Activated CD4-positive, alpha-beta memory T cell treated with anti-CD3 and anti-CD28 coated beads for 36 hours (primary cell): ENCODE measurements at regions not wholly inside any gene's neighbourhood (a gene's known extent, or its start where the extent isn't known, plus 50 kb on each side); places are given as distances from the start of the nearest gene placed in this dataset.
"Not testable (repeated sequence)": the region's sequence is repeated elsewhere in the genome, so short reads cannot be mapped to it uniquely, and the experiment has no call there.

Experiments
- CTCF ChIA-PET: fragments of 350-600 bp; sonication (Branson Sonifier 250); formaldehyde crosslinking; loops from one replicate; lab custom pipeline; 2021; ENCODE audit warnings: antibody characterized with exemption, inconsistent platforms; lab: Charles Lee
- POLR2A ChIA-PET: fragments of 350-600 bp; sonication (Branson Sonifier 250); formaldehyde crosslinking; loops from one replicate; lab custom pipeline; 2021; ENCODE audit warnings: antibody characterized with exemption; lab: Charles Lee
- DNase-seq: peaks from one replicate; pipeline ENCODE4 v3.0.0-alpha.2; 2020
- H3K27ac Mint-ChIP-seq: one replicate; pipeline ENCODE4 v1.8.0; 2021; ENCODE audit warnings: mixed read lengths
- H3K27me3 Mint-ChIP-seq: one replicate; pipeline ENCODE4 v1.8.0; 2021; ENCODE audit warnings: mixed read lengths
- H3K36me3 Mint-ChIP-seq: one replicate; pipeline ENCODE4 v1.8.0; 2021; ENCODE audit warnings: mixed read lengths
- H3K4me1 Mint-ChIP-seq: one replicate; pipeline ENCODE4 v1.8.0; 2021; ENCODE audit warnings: low read depth, mixed read lengths
- H3K4me3 Mint-ChIP-seq: one replicate; pipeline ENCODE4 v1.8.0; 2021; ENCODE audit warnings: mild to moderate bottlenecking, mixed read lengths
- H3K9me3 Mint-ChIP-seq: one replicate; pipeline ENCODE4 v1.8.0; 2021; ENCODE audit warnings: mixed read lengths
- intact Hi-C: fragments of 100-400 bp; cut with micrococcal nuclease; formaldehyde crosslinking; loops from one replicate; pipeline ENCODE4 v1.15.1; 2023

DNA sequence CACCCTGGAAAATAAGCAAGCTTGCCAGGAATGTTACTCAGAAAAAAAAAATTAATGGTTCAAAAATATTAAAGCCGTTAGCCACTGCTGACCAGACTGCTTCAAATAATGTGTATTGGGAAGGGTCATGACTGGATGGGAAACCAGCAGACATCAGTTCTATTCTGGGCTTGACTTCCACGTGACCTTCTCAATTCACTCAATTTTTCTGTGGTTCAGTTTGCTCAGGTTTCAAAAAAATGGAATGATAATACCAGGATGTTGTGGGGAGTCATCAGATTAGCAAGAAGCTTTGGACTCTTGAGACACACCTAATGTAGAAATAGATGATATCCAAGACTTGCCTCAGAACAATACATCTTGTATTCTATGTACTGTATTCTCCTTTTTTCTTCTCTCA, 541.9 kb upstream of the BOD1L1 start:
- no peak for DNase-seq
- Mint-ChIP-seq H3K36me3 (no peaks in the 10 kb centered on the region), H3K9me3 (no peaks in the 10 kb centered on the region), H3K27me3 (no peaks in the 10 kb centered on the region), H3K27ac (no peak overlapping the region), H3K4me1 (no peaks in the 10 kb centered on the region), H3K4me3 (no peak overlapping the region)
- POLR2A ChIA-PET = no interaction called here
- CTCF ChIA-PET = no interaction called here
- intact Hi-C loops = no loop called here

DNA sequence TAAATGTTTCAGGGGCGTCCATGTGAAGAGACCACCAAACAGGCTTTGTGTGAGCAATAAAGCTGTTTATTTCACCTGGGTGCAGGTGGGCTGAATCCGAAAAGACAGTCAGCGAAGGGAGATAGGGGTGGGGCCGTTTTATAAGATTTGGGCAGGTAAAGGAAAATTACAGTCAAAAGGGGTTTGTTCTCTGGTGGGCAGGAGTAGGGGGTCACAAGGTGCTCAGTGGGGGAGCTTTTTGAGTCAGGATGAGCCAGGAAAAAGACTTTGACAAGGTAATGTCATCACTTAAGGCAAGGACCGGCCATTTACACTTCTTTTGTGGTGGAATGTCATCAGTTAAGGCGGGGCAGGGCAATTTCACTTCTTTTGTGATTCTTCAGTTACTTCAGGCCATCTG, 542.4 kb upstream of the BOD1L1 start:
- H3K9me3 Mint-ChIP-seq, H3K4me3 Mint-ChIP-seq, POLR2A ChIA-PET, H3K27me3 Mint-ChIP-seq, H3K4me1 Mint-ChIP-seq, DNase-seq, H3K27ac Mint-ChIP-seq, CTCF ChIA-PET, H3K36me3 Mint-ChIP-seq: not testable (repeated sequence)
- intact Hi-C loops = loop anchor here (10.0 kb wide), 1 partner anchor 515 kb away; no protein-coding TSS in a partner anchor

DNA sequence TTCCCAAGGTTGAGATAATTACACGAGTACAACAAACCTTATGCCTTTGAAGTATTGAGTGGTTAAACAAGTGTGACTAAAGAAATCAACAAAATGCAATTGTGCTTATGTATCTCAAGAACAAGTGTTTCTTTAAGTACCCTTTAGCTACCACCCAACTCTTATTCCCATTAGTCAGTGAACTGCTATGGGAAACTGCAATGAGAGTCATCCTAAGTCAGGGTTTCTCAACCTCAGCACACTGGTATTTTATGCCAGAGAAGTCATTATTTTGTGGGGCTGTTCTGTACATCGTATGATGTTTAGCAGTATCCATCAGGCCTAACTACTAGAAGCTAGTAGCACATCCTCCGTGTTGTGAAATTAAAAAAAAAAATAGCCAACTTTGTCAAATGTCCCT, 549.1 kb upstream of the BOD1L1 start:
- H3K36me3 Mint-ChIP-seq = no peaks in the 10 kb centered on the region
- DNase-seq = no peak
- H3K4me1 Mint-ChIP-seq = peaks cover 16% of the 10 kb centered on the region
- intact Hi-C loops = loop anchor here (10.0 kb wide), 1 partner anchor 522 kb away; no protein-coding TSS in a partner anchor
- ChIA-PET CTCF (no interaction called here), POLR2A (no interaction called here)
- H3K27me3 Mint-ChIP-seq = no peaks in the 10 kb centered on the region
- no peaks in the 10 kb centered on the region for H3K9me3 Mint-ChIP-seq
- H3K4me3 Mint-ChIP-seq = no peak overlapping the region
- H3K27ac Mint-ChIP-seq = no peak overlapping the region

DNA sequence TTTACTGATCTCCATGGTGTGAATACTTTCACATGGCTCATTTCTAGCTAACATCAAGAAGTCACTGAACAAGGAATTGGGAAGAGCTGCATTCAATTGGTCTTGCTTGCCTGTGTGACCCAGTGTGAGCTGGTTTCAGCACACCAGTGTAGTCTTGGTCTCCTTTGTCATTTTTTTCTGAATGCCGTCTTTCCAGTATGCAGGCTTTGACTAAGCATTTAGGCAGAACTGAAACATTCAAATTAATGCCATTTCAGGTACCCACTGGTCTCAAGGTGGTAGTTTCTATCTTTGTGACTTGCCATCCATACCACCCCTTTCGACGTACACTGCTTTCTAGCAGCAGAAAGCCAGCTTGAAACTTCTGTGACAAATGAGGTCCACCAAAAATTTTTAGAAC, 550.5 kb upstream of the BOD1L1 start:
- ChIA-PET CTCF (no interaction called here), POLR2A (no interaction called here)
- H3K4me1 Mint-ChIP-seq = peaks cover 16% of the 10 kb centered on the region
- H3K27ac Mint-ChIP-seq = peak overlapping the region; percentile 43
- no peak overlapping the region for H3K4me3 Mint-ChIP-seq
- H3K9me3 Mint-ChIP-seq = no peaks in the 10 kb centered on the region
- intact Hi-C loops = loop anchor here (10.0 kb wide), 1 partner anchor 523 kb away; no protein-coding TSS in a partner anchor
- H3K36me3 Mint-ChIP-seq = no peaks in the 10 kb centered on the region
- DNase-seq = no peak
- H3K27me3 Mint-ChIP-seq = no peaks in the 10 kb centered on the region

DNA sequence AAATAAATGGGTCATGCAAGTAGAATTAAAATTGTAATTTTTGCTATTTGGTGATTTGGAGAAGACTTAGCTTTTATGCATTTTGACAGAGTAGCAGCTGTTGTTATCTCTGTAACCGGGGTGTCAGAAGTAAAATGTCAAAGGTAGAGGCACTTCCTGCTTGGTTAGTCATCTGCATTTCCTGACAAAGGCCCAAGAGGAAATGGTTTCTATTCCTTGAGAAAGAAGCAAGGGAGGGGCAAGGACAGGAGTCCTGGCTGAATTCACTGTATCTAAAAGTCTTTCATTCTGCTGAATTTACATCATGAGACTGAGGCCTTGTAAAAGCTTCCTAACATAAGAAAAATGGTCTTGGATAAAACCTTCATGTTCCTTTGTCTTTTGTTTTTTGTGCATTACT, 550.9 kb upstream of the BOD1L1 start:
- H3K4me1 Mint-ChIP-seq = peaks cover 16% of the 10 kb centered on the region
- H3K36me3 Mint-ChIP-seq = no peaks in the 10 kb centered on the region
- ChIA-PET POLR2A (no interaction called here), CTCF (no interaction called here)
- no peaks in the 10 kb centered on the region for H3K27me3 Mint-ChIP-seq
- no peaks in the 10 kb centered on the region for H3K9me3 Mint-ChIP-seq
- DNase-seq = no peak
- no peak overlapping the region for H3K4me3 Mint-ChIP-seq
- H3K27ac Mint-ChIP-seq = no peak overlapping the region
- intact Hi-C loops = loop anchor here (10.0 kb wide), 1 partner anchor 524 kb away; no protein-coding TSS in a partner anchor

DNA sequence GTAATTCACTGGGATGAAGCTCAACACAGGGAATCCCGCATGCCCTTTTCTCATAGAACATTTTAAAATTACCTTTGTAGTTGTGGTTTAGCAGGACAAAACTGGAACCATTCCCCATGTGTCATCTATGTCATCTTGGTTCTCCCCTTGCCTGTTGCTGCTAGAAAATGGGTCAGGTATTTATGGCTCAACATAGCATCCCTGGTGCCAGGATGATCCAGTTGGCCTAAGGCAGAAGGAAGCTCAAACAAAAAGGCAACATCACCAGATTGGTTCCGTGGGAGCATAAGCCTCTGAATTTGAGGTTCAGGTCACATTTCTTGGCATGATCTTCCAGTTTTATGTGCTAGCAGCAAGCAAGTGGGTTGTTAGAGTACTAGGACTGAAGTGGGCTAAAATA, 552.6 kb upstream of the BOD1L1 start:
- intact Hi-C loops = no loop called here
- Mint-ChIP-seq H3K36me3 (no peaks in the 10 kb centered on the region), H3K4me3 (no peak overlapping the region), H3K4me1 (peaks cover 16% of the 10 kb centered on the region), H3K9me3 (no peaks in the 10 kb centered on the region), H3K27me3 (no peaks in the 10 kb centered on the region), H3K27ac (no peak overlapping the region)
- POLR2A ChIA-PET = no interaction called here
- DNase-seq = no peak
- CTCF ChIA-PET = no interaction called here

DNA sequence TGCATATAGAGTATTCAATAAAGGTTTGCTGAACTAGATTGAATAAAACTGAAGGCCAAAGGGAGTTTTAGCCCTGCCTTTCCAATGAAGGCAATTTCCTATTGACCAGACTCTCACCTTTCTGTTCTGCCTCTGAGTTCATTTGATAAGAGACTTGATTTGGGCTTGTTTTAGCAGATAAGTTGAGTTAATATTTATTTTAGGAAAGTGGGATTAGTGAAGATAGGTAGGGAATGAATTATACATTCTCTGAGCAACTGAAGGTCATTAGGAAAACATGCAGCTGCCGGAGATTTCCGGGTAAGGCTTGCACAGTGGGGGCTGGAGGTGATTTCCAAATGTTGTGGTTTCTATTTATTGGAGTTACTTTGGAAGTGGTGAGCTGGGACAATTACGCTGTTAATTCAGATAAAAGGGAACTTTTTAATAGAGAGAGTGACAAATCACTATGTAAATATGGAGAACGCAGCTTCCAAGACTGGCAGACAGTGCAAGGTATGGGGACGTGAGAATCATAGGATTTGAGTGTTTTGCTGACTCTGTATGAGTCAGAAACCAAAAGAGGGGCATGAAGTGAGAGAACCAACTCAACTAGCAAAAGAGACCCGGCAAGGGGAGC, 553.6 kb upstream of the BOD1L1 start:
- DNase-seq = no peak
- intact Hi-C loops = no loop called here
- H3K4me1 Mint-ChIP-seq = peaks cover 16% of the 10 kb centered on the region
- POLR2A ChIA-PET = no interaction called here
- no peak overlapping the region for H3K4me3 Mint-ChIP-seq
- no peaks in the 10 kb centered on the region for H3K27me3 Mint-ChIP-seq
- H3K36me3 Mint-ChIP-seq = no peaks in the 10 kb centered on the region
- no peaks in the 10 kb centered on the region for H3K9me3 Mint-ChIP-seq
- H3K27ac Mint-ChIP-seq = no peak overlapping the region
- CTCF ChIA-PET = no interaction called here

DNA sequence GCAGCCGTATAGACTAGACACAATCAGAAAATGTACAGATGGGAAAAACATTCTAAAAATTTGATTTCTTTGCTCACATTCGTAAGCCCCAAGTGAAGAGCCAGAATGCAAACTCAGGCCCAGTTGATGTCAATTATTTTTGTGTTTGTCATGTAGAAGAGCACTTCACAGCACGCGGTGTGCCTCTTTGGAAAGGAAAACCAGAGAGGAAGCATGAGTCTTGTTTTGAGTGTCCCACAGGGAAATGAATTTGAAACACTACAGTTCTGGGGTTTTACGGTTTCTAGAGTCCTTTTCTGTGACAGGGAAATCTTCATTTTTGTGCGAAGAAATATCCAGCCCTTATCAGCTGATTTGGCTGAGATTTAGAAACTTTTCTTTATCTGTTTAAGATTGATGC, 554.6 kb upstream of the BOD1L1 start:
- peaks cover 16% of the 10 kb centered on the region for H3K4me1 Mint-ChIP-seq
- CTCF ChIA-PET = no interaction called here
- intact Hi-C loops = no loop called here
- H3K9me3 Mint-ChIP-seq = no peaks in the 10 kb centered on the region
- POLR2A ChIA-PET = no interaction called here
- H3K4me3 Mint-ChIP-seq = no peak overlapping the region
- no peaks in the 10 kb centered on the region for H3K27me3 Mint-ChIP-seq
- H3K36me3 Mint-ChIP-seq = no peaks in the 10 kb centered on the region
- no peak for DNase-seq
- H3K27ac Mint-ChIP-seq = no peak overlapping the region

DNA sequence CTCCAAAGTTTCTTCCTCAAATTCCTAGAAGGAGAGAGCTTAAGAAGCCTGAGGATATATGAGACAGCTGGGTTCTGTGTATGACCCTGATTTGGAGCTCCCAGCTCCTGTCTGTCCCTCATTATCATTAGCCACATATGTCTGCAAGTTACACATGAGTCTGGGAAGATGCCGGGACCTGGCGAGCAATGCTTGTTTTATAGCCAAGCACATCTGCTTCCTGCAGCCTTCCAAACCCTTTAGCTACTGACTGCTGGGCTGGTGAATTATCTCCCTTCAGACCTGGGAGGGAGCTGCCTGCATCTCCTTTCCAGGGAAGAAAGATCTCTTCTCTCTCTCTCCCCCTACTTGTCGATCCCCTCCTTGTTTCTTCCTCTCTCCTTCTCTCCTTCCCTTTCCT, 556.7 kb upstream of the BOD1L1 start:
- H3K9me3 Mint-ChIP-seq = no peaks in the 10 kb centered on the region
- ChIA-PET POLR2A (no interaction called here), CTCF (no interaction called here)
- H3K4me1 Mint-ChIP-seq = no peaks in the 10 kb centered on the region
- no peak overlapping the region for H3K4me3 Mint-ChIP-seq
- H3K27ac Mint-ChIP-seq = no peak overlapping the region
- no peaks in the 10 kb centered on the region for H3K27me3 Mint-ChIP-seq
- intact Hi-C loops = no loop called here
- DNase-seq = no peak
- H3K36me3 Mint-ChIP-seq = no peaks in the 10 kb centered on the region

DNA sequence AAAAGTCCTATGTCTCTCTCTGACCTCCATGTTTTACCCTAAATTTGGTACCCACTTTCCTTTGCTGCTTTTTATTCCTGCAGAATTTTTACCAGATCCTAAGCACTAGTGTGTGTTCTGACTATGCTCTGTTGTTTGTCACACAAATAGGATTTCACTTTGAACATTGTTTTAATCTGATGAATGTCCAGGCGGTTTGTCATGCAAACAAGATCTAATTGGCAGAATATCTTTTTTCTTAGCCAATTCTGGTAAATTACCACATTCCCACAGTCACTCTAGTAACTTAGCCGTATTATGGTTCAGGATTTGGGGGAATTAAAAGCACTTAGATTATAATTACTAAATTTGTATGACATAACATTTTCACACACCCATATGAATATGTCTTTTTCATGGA, 557.2 kb upstream of the BOD1L1 start:
- Mint-ChIP-seq H3K36me3 (no peaks in the 10 kb centered on the region), H3K27me3 (no peaks in the 10 kb centered on the region), H3K4me1 (no peaks in the 10 kb centered on the region), H3K27ac (no peak overlapping the region), H3K4me3 (no peak overlapping the region), H3K9me3 (no peaks in the 10 kb centered on the region)
- intact Hi-C loops = no loop called here
- DNase-seq = no peak
- POLR2A ChIA-PET = no interaction called here
- CTCF ChIA-PET = no interaction called here

DNA sequence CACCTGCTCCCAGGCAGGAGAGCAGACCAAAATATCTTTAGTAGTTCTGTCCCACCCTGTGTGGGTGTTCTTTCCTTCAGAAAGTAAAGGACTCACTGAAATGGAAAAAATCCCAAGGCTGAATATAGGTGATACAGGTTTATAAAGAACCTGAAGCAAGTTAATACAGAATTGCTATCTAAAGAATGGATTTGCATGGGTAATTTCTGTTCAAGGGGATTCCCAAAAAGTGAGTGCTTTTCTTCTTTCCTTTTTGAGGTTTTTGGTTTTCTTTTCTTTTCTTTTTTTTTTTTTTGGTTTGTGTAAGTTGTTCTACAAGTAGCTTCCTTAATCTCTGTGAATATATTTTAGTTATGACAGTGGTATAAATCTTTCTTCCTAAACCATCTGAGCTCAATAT, 560.7 kb upstream of the BOD1L1 start:
- Mint-ChIP-seq H3K27me3 (no peaks in the 10 kb centered on the region), H3K4me1 (no peaks in the 10 kb centered on the region), H3K36me3 (no peaks in the 10 kb centered on the region), H3K27ac (no peak overlapping the region), H3K4me3 (no peak overlapping the region), H3K9me3 (no peaks in the 10 kb centered on the region)
- intact Hi-C loops = no loop called here
- no peak for DNase-seq
- ChIA-PET CTCF (no interaction called here), POLR2A (no interaction called here)

DNA sequence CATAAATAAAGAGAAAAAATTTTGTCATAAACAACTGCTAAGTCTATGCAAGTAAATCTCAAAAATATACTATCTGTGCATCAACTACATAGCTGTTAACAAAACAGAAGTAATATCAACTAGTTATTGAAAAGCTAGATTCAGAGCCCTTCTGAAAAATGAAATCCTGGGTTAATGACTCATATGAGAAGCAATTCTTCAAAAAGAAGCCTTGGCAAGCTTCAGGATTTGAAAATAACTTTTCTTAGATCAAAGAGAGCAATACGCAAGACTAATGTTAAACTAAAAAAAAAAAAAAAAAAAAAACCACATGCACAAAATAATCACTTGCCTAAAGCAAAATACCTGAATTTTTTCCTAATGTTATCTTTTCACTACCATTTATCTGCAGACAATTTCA, 566.1 kb upstream of the BOD1L1 start:
- CTCF ChIA-PET = no interaction called here
- no peak overlapping the region for H3K4me3 Mint-ChIP-seq
- H3K4me1 Mint-ChIP-seq = no peaks in the 10 kb centered on the region
- no peak for DNase-seq
- no peaks in the 10 kb centered on the region for H3K36me3 Mint-ChIP-seq
- POLR2A ChIA-PET = no interaction called here
- H3K9me3 Mint-ChIP-seq = no peaks in the 10 kb centered on the region
- no peak overlapping the region for H3K27ac Mint-ChIP-seq
- intact Hi-C loops = no loop called here
- no peaks in the 10 kb centered on the region for H3K27me3 Mint-ChIP-seq

DNA sequence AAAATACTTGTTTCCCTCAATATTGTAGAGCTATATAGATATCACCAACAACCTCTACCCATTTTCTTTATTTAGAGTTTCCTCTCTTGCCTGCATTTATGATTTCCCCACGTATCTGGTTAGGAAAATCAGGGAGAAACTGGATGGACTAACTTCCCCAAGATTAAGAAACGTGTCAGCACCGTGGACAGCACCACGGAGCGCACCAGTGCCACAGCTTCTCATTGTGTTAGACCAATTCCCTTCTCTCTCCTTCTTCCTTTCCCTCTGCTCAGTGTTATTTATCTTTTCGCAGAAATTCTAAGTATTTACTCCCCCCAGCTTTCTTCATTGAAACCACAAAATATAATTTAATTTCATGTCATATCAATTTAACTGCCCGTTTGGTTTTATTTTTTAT, 568.6 kb upstream of the BOD1L1 start:
- intact Hi-C loops = no loop called here
- H3K27me3 Mint-ChIP-seq = no peaks in the 10 kb centered on the region
- H3K4me1 Mint-ChIP-seq = no peaks in the 10 kb centered on the region
- CTCF ChIA-PET = interaction anchor here (0.7 kb wide), 1 partner anchor 9 kb away, joined by 3 read pairs; no protein-coding TSS in a partner anchor
- no peak for DNase-seq
- no peaks in the 10 kb centered on the region for H3K9me3 Mint-ChIP-seq
- no peak overlapping the region for H3K4me3 Mint-ChIP-seq
- POLR2A ChIA-PET = no interaction called here
- H3K36me3 Mint-ChIP-seq = no peaks in the 10 kb centered on the region
- no peak overlapping the region for H3K27ac Mint-ChIP-seq
